ENCODE measurements at regions not wholly inside any gene's neighbourhood (a gene's known extent, or its start where the extent isn't known, plus 50 kb on each side); places are given as distances from the start of the nearest gene placed in this dataset.
"Not testable (repeated sequence)": the region's sequence is repeated elsewhere in the genome, so short reads cannot be mapped to it uniquely, and the experiment has no call there.

DNA sequence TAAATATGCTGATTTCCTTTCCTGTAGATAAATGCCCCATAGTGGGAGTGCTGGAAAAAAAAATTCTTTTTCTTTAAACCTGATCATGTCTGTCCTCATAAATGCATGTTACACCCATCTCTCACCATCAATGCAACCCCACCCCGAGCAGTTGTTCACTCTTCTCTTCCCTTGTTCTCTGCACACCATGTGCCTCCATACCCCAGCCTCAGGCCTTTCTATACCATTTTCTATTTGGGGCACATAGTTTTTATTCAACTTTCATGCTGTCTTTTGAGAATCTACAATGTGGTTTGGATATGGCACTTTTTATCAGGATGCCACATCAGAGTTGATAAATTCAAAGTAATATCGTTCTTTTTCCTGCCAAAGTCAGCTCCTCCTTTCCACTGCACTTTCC is 202.6 kb downstream of the POTED start:
- not testable (repeated sequence) for TF ChIP-seq POLR2AphosphoS5, POLR2A (IDR thresholded peaks at IDR 0.05)
